Progenitor cell of endocrine pancreas (in vitro differentiated cells): ENCODE measurements at regions not wholly inside any gene's neighbourhood (a gene's known extent, or its start where the extent isn't known, plus 50 kb on each side); places are given as distances from the start of the nearest gene placed in this dataset.

Experiments used
- DNase-seq: peaks from one replicate; pipeline ENCODE4 v3.0.0; 2021; ENCODE audit warnings: low spot score; ENCODE audit not compliant: unreplicated experiment
- H3K27ac Mint-ChIP-seq: 2 replicates; pipeline ENCODE4 v1.8.0; 2021; ENCODE audit warnings: mild to moderate bottlenecking, moderate library complexity, mixed read lengths
- H3K27me3 Mint-ChIP-seq: 2 replicates; pipeline ENCODE4 v1.8.0; 2021; ENCODE audit warnings: mixed read lengths
- H3K36me3 Mint-ChIP-seq: 2 replicates; pipeline ENCODE4 v1.8.0; 2022; ENCODE audit warnings: mixed read lengths; ENCODE audit not compliant: insufficient read depth
- H3K4me1 Mint-ChIP-seq: 2 replicates; pipeline ENCODE4 v1.8.0; 2021; ENCODE audit warnings: low read depth, mixed read lengths
- H3K4me3 Mint-ChIP-seq: 2 replicates; pipeline ENCODE4 v1.8.0; 2021; ENCODE audit warnings: low read depth, mild to moderate bottlenecking, moderate library complexity, mixed read lengths
- H3K9me3 Mint-ChIP-seq: 2 replicates; pipeline ENCODE4 v1.8.0; 2021; ENCODE audit warnings: low read depth, mixed read lengths
- TF ChIP-seq, protein P1 (sequence below): fragments of 200-600 bp; sonication (generic); IDR thresholded peaks from one replicate; pipeline ENCODE4 v1.5.0; 2021; ENCODE audit warnings: antibody characterized with exemption, mild to moderate bottlenecking; ENCODE audit not compliant: unreplicated experiment

DNA sequence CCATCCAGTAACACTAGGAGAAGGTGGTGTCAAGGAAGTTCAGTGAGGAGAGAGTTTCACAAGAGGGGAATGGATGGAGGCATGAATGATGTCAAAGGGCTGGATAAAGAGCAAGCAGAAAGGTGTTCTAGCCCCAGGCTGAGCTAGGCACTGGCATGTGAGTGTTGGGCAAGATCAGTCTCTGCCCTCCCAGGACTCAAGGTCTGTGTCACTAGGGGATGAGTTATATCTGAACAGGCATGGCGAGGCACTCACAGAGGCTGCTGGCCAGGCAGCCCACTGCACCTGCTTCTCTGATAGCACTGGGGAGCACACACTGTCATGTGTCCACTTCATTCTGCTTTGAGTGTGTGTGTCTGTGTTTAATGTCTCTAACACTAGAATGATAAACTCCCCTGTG is 903.8 kb downstream of the BCL11B start:
- Mint-ChIP-seq H3K27me3 (peaks cover 7% of the 10 kb centered on the region), H3K4me3 (no peak overlapping the region), H3K27ac (no peak overlapping the region), H3K9me3 (peaks cover 4% of the 10 kb centered on the region), H3K36me3 (no peaks in the 10 kb centered on the region), H3K4me1 (peaks cover 2% of the 10 kb centered on the region)
- no peak for DNase-seq
- TF ChIP-seq, protein P1, sequence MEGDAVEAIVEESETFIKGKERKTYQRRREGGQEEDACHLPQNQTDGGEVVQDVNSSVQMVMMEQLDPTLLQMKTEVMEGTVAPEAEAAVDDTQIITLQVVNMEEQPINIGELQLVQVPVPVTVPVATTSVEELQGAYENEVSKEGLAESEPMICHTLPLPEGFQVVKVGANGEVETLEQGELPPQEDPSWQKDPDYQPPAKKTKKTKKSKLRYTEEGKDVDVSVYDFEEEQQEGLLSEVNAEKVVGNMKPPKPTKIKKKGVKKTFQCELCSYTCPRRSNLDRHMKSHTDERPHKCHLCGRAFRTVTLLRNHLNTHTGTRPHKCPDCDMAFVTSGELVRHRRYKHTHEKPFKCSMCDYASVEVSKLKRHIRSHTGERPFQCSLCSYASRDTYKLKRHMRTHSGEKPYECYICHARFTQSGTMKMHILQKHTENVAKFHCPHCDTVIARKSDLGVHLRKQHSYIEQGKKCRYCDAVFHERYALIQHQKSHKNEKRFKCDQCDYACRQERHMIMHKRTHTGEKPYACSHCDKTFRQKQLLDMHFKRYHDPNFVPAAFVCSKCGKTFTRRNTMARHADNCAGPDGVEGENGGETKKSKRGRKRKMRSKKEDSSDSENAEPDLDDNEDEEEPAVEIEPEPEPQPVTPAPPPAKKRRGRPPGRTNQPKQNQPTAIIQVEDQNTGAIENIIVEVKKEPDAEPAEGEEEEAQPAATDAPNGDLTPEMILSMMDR: no peak

DNA sequence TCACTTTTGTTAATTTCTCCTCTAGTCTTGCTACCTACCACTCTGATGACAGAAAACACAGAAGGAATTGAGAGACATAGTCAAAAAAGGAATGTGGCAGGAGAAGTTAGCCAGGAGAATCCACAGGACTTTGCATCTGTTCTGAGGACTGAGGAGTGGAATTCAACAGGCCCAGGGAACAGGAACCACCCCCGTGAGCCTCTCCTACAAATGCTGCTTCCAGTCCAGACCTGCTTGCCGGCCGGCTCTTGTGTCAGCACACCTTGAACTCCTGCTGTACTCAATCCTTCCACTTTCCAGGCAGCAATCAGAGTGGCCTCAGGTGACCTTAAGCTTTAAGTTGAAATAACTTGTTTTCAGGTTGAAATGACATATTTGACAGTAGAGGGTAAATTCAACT is 903.1 kb downstream of the BCL11B start:
- Mint-ChIP-seq H3K4me3 (no peak overlapping the region), H3K27me3 (peaks cover 11% of the 10 kb centered on the region), H3K36me3 (no peaks in the 10 kb centered on the region), H3K9me3 (peaks cover 4% of the 10 kb centered on the region), H3K27ac (no peak overlapping the region), H3K4me1 (peaks cover 2% of the 10 kb centered on the region)
- TF ChIP-seq, protein P1: no peak
- DNase-seq: no peak

DNA sequence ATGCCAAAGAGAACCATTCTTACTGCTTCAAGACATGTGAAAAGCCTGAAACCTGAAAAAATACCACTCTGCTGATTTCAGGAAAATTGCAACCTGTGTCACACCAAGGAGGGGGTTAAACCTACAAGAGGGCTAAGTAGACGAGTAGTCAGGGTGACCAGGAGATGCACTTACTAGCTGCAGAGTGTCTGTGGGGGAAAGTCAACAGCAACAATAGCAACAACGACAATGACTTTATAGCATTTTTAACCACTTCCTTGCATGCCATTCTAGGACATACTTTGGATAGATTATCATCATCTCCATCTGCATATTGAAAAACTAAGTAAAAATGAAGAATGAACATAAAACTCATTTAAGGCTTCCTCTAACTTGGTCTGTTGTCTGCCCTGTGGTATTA is 902.7 kb downstream of the BCL11B start:
- no peaks in the 10 kb centered on the region for H3K36me3 Mint-ChIP-seq
- H3K27ac Mint-ChIP-seq: no peak overlapping the region

DNA sequence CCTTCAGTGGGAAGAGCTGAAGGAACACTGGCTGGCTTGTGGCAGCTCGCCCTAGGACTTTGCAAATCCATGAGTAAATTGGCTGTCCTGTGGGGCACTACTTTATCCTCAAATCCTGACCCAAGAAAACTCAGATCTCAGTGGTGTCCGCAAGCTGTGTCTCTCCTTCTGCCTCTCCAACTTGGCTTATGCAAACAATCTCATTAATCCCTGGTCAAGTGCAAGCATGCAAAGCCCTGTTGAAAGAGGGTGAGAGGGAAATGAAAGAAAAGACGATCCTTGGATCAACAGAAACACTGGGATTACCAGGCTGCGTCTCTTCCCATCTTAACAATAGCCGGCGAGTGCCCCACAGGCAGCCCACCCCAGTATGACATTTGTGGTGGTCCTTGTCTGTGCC is 901.6 kb downstream of the BCL11B start:
- Mint-ChIP-seq H3K4me1 (peaks cover 4% of the 10 kb centered on the region), H3K4me3 (no peak overlapping the region), H3K36me3 (no peaks in the 10 kb centered on the region), H3K9me3 (peaks cover 4% of the 10 kb centered on the region), H3K27ac (no peak overlapping the region), H3K27me3 (peaks cover 15% of the 10 kb centered on the region)
- TF ChIP-seq, protein P1: no peak
- no peak for DNase-seq

More for the DNA sequence above, 902.7 kb downstream of the BCL11B start:
- no peak for DNase-seq
- Mint-ChIP-seq H3K27me3 (peaks cover 15% of the 10 kb centered on the region), H3K4me1 (peaks cover 4% of the 10 kb centered on the region), H3K9me3 (peaks cover 4% of the 10 kb centered on the region), H3K4me3 (no peak overlapping the region)
- TF ChIP-seq, protein P1: no peak

DNA sequence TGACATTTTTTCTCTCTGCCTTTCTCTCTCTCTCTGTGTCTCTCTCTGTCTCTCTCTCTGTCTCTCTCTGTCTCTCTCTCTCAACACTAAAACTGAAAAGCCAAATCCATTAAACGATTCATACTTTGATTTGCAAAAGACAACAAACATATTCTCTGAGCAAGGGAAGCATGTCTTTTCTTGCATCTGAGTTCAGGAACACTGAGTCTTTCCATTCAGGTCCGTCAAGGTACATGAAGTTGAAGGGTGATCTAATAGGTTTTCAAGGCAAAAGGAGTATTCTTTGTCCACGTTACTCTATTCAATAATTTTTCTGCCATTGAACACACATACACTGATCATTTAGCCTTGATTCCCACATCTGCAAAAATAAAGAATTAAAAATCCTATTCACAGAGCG is 900.9 kb downstream of the BCL11B start:
- Mint-ChIP-seq H3K4me1 (peaks cover 4% of the 10 kb centered on the region), H3K9me3 (peaks cover 4% of the 10 kb centered on the region), H3K36me3 (no peaks in the 10 kb centered on the region), H3K27ac (no peak overlapping the region), H3K4me3 (no peak overlapping the region), H3K27me3 (peaks cover 15% of the 10 kb centered on the region)
- TF ChIP-seq, protein P1: no peak
- no peak for DNase-seq
